ENCODE measurements at regions not wholly inside any gene's neighbourhood (a gene's known extent, or its start where the extent isn't known, plus 50 kb on each side); places are given as distances from the start of the nearest gene placed in this dataset.

DNA sequence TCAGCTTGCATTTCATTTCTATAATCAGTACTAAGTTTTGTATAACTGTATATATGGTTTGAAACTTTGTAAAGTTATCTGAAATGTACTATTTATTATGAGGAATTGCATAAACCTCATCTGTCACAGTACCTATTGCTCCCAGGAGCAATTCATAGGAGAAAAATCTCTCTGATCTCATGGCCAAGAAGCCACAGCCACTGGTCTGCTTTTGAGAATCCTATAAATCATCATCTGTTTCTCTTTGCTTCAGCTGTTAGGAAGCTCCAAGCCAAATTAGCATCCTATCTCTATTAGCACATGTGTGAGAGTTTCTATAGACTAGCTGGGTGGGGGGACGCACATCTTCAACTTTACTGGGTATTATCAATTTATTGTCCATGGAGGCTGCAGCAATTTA, 210.3 kb downstream of the CYP26B1 start (continued):
- no peak for TF ChIP-seq ZNF217 (CRISPR knock-in tag; IDR thresholded peaks at IDR 0.05)
- TF ChIP-seq TCFL5 (CRISPR knock-in tag; conservative IDR thresholded peaks at IDR 0.05) = no peak
- TF ChIP-seq, protein P1, sequence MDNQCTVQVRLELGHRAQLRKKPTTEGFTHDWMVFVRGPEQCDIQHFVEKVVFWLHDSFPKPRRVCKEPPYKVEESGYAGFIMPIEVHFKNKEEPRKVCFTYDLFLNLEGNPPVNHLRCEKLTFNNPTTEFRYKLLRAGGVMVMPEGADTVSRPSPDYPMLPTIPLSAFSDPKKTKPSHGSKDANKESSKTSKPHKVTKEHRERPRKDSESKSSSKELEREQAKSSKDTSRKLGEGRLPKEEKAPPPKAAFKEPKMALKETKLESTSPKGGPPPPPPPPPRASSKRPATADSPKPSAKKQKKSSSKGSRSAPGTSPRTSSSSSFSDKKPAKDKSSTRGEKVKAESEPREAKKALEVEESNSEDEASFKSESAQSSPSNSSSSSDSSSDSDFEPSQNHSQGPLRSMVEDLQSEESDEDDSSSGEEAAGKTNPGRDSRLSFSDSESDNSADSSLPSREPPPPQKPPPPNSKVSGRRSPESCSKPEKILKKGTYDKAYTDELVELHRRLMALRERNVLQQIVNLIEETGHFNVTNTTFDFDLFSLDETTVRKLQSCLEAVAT (IDR thresholded peaks at IDR 0.05) = no peak
- TF ChIP-seq, protein P2, sequence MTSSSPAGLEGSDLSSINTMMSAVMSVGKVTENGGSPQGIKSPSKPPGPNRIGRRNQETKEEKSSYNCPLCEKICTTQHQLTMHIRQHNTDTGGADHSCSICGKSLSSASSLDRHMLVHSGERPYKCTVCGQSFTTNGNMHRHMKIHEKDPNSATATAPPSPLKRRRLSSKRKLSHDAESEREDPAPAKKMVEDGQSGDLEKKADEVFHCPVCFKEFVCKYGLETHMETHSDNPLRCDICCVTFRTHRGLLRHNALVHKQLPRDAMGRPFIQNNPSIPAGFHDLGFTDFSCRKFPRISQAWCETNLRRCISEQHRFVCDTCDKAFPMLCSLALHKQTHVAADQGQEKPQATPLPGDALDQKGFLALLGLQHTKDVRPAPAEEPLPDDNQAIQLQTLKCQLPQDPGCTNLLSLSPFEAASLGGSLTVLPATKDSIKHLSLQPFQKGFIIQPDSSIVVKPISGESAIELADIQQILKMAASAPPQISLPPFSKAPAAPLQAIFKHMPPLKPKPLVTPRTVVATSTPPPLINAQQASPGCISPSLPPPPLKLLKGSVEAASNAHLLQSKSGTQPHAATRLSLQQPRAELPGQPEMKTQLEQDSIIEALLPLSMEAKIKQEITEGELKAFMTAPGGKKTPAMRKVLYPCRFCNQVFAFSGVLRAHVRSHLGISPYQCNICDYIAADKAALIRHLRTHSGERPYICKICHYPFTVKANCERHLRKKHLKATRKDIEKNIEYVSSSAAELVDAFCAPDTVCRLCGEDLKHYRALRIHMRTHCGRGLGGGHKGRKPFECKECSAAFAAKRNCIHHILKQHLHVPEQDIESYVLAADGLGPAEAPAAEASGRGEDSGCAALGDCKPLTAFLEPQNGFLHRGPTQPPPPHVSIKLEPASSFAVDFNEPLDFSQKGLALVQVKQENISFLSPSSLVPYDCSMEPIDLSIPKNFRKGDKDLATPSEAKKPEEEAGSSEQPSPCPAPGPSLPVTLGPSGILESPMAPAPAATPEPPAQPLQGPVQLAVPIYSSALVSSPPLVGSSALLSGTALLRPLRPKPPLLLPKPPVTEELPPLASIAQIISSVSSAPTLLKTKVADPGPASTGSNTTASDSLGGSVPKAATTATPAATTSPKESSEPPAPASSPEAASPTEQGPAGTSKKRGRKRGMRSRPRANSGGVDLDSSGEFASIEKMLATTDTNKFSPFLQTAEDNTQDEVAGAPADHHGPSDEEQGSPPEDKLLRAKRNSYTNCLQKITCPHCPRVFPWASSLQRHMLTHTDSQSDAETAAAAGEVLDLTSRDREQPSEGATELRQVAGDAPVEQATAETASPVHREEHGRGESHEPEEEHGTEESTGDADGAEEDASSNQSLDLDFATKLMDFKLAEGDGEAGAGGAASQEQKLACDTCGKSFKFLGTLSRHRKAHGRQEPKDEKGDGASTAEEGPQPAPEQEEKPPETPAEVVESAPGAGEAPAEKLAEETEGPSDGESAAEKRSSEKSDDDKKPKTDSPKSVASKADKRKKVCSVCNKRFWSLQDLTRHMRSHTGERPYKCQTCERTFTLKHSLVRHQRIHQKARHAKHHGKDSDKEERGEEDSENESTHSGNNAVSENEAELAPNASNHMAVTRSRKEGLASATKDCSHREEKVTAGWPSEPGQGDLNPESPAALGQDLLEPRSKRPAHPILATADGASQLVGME (CRISPR knock-in tag; IDR thresholded peaks at IDR 0.05) = no peak
- TF ChIP-seq, protein P3, sequence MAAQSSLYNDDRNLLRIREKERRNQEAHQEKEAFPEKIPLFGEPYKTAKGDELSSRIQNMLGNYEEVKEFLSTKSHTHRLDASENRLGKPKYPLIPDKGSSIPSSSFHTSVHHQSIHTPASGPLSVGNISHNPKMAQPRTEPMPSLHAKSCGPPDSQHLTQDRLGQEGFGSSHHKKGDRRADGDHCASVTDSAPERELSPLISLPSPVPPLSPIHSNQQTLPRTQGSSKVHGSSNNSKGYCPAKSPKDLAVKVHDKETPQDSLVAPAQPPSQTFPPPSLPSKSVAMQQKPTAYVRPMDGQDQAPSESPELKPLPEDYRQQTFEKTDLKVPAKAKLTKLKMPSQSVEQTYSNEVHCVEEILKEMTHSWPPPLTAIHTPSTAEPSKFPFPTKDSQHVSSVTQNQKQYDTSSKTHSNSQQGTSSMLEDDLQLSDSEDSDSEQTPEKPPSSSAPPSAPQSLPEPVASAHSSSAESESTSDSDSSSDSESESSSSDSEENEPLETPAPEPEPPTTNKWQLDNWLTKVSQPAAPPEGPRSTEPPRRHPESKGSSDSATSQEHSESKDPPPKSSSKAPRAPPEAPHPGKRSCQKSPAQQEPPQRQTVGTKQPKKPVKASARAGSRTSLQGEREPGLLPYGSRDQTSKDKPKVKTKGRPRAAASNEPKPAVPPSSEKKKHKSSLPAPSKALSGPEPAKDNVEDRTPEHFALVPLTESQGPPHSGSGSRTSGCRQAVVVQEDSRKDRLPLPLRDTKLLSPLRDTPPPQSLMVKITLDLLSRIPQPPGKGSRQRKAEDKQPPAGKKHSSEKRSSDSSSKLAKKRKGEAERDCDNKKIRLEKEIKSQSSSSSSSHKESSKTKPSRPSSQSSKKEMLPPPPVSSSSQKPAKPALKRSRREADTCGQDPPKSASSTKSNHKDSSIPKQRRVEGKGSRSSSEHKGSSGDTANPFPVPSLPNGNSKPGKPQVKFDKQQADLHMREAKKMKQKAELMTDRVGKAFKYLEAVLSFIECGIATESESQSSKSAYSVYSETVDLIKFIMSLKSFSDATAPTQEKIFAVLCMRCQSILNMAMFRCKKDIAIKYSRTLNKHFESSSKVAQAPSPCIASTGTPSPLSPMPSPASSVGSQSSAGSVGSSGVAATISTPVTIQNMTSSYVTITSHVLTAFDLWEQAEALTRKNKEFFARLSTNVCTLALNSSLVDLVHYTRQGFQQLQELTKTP (IDR thresholded peaks at IDR 0.05; ENCODE audit: low read depth in 1 of 2, partially characterized antibody in 2 of 2) = no peak
- TF ChIP-seq, protein P4, sequence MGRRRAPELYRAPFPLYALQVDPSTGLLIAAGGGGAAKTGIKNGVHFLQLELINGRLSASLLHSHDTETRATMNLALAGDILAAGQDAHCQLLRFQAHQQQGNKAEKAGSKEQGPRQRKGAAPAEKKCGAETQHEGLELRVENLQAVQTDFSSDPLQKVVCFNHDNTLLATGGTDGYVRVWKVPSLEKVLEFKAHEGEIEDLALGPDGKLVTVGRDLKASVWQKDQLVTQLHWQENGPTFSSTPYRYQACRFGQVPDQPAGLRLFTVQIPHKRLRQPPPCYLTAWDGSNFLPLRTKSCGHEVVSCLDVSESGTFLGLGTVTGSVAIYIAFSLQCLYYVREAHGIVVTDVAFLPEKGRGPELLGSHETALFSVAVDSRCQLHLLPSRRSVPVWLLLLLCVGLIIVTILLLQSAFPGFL (CRISPR knock-in tag; IDR thresholded peaks at IDR 0.05) = no peak

Data from K562 (cell line).